Epidermal melanocyte (primary cell): ENCODE measurements at regions not wholly inside any gene's neighbourhood (a gene's known extent, or its start where the extent isn't known, plus 50 kb on each side); places are given as distances from the start of the nearest gene placed in this dataset.

Source experiments
- DNase-seq: peaks from one replicate; pipeline ENCODE4 v3.0.0; 2011; ENCODE audit warnings: low spot score; ENCODE audit not compliant: insufficient read length

DNA sequence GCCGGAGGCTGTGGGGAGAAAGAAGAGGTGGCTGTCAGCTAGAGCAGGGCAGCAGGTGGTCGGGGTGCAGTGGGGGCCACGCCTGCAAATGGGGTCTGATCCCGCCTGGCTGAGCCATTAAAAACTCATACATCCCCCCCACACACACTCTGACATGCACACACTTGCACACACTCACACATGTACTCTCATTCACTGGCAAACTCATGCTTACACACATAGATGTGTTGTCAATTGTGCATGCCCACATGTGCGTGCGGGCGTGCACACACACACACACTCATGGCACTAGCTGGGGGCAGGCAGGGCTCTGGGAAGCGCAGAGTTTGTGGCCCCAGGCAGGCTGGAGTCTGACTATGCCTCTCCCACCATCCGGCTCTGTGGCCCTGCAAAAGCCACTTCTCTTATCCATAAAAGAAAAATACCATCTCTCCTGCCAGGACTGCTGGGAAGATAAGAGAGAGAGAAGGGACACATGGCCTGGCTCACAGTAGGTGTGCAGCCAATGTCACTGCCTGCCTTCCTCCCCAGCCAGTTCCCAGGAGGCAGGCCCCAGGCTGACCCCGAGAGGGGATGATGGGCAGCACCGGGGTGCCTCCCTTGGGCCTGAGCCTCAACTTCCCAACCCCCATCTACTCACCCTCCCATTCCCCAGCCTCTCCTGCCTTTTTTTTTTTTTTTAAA lies 163.5 kb upstream of the LINGO1 start:
- no peak for DNase-seq

DNA sequence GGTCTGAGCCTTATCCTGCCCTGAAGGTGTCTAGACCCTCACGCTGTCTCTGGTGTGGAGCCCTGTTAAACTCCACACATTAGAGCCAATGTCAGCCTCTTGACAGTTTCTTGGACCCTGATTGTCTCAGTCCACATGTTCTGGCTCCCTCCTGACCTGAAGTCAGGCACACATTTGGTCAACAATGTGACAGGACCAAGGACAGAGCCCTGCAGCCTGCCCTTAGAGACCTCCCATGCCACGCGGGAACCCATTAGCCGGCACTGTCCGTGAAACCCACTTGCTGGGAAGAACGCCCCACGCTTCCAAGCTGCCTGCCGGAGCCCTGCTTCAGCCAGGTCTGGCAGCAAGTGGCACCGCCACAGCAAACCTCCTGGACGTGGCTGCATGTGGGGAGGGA lies 162.7 kb upstream of the LINGO1 start:
- DNase-seq = no peak

DNA sequence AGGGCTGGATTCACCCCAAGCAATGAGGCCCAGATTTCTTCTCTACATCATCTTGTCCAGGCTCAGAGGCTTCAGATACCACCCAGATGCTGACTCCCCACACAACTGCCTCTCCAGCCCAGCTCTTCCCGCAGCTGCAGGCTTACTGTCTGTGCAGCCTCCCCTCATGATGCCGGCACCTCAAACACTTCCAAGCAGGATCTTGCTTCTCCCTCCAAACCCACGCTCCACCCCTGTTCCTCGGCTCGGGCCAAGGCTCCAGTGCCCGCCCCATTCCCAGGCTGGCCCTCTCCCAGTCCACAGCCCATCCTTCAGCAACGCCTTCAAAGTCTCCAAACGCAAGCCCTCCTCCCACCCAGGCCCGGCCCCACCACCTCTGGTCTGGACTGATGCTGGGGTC lies 159.2 kb upstream of the LINGO1 start:
- DNase-seq = no peak

DNA sequence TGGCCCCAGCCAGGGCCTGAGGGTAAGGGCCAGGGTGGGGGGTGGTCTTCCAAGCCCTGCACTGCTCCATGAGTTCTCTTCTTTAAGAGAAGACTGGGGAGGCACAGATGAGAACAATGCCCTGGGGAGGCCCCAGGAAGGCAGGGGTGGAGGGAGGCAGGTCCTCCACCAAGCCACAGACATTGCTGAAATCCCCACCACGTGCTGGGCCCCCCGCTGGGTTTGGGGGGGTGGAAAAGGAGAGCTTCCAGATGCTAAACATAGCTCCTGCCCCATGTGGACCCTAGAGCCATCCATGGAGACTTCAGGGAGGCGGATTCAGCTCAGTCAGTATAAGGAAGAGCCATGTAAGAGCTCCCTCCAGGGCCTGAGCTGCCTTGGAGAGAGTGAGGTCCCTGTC lies 157.8 kb upstream of the LINGO1 start:
- DNase-seq = no peak

DNA sequence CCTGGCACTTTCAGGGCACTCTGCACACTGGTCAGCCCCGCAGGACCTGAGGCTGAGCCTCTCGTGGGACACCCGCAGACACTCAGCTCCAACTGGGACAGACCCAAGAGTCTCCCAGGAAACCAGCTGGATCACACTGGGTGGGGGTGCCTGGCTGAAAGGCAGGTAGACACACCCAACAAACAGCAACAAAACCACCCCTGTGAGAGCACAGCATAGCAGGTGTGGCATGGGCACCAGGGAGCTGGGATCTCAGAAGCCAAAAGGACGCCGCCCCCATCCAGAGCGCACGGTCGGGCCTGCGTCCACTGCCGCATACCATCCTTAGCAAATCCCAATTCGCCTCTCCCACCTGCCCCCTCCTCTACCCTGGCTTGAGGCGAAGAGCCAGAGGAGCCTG lies 154.2 kb upstream of the LINGO1 start:
- DNase-seq = no peak

DNA sequence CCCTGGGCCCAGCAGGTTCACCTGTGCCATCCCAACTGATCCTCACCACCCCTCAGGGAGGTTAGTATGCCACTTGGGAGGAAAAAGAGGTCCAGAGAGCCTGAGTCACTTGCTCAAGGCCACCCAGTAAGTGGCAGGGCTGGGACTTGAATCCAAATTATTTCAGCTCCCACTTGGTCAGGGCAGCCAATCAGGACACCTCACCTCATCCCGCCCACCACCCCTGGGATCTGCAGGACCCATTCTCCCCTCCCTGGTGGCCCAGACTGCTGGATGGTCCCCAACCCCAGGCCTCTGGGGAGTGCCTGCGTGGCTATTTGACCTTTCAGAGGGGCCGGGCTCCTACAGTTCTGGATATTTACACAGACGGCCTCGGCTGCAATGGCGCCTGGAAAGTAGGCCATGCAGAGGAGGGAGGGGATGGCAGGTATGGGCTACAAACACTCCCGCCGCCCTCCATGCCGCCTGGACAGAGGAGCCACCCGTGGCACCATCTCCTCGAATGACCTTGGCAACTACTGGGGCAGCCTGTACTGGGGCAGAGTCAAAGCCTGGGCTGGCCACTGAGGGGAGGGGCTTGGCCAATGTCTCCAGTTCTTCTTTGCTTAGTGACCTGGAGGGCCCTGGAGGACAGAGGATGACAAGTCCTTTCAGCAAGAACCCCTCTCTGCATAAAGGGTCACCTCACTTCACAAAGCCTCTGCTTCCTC lies 153.6 kb upstream of the LINGO1 start:
- no peak for DNase-seq

DNA sequence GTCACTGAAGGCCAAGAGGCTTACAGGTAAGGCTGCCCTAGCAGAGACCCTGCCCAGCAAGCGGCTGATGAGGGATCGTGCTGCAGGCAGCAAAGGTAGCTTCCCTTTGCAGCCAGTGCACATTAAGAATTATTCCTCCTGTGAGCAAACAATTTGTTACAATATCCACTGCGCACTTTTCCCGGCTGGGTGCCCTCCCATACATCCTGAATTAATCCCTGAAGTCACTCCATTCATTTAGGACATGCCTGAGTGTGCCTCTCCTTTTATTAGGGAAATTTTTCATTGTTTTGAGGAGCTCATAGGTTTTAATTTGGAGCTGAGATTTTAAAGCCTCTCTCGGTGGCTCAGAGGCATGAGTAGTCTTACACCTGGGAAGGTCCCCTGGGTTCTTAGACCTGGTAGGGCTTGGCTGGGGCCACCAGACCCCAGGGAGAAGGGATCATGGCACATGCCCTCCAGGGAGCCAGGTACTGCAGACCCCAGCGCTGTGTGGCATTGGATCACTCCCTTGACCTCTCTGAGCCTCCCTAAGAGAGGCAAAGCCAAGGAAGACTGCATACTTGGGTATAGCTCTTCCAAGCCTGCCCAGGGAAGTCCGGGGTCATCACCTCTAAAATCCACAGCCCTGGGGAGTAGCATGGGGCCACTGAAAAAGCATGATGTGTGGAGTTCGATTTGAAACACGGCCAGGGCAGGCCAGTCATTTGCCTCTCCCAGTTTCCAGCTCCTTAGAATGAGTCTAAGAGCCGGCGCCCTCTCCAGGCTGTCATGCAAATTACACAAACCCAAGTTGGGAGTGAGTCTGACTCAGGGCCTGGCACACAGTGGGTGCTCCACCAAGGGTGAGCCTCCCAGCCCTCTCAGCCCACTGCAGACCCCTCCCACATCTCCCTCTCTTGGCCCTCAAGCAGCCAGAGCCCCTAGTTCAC lies 151.9 kb upstream of the LINGO1 start:
- DNase-seq = no peak

DNA sequence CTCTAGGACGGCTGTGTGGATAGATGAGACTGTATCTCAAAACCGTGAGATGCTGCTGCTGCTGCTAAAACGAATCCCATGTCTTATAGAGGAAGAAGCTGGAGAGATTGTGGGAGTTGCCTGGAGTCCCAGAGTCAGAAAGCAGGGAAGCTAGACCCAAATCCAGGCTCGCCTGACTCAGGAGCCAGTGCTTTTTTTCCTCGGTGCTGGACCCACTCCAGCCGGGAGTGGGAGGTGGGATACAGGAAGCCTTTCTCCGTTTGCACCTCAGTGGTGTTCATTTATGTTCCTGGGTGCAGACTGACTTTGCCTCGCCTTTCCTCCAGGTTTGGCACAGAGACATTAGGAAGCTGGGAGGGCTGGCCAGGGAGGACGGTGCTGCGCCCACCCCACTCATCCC lies 150.9 kb upstream of the LINGO1 start:
- DNase-seq = no peak

DNA sequence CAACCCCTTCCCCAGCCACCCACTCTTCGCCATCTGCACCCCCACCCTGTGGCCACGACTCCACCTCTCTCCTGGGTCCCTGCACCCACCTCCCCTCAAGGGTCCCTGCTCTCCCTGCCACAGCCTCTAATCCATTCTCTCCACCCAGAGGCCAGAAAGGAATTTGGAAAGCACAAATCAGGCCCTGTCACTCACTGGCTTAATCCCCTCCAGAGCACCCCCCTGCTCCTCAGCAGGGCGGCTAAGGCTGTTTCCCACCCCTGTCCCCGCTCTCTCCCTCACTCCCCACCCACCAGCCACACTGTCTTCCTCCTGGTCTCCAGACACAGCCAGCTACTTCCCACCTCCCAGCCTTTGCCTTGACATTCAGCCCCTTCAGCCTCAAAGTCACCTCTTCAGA lies 150.0 kb upstream of the LINGO1 start:
- no peak for DNase-seq

DNA sequence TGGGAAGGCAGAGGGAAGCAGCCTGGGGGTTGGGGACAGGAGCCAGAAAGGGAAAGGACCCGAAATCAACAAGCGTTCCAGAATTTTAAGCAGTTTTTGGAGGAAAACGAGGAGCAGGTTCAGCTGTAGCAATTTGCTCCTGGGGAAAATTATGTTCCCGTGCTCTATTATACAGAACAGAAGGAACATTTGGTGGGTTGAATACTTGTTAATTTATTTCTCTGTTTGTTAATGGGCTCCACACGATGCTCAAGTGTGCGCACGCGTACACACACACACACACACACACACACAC lies 149.2 kb upstream of the LINGO1 start:
- no peak for DNase-seq

DNA sequence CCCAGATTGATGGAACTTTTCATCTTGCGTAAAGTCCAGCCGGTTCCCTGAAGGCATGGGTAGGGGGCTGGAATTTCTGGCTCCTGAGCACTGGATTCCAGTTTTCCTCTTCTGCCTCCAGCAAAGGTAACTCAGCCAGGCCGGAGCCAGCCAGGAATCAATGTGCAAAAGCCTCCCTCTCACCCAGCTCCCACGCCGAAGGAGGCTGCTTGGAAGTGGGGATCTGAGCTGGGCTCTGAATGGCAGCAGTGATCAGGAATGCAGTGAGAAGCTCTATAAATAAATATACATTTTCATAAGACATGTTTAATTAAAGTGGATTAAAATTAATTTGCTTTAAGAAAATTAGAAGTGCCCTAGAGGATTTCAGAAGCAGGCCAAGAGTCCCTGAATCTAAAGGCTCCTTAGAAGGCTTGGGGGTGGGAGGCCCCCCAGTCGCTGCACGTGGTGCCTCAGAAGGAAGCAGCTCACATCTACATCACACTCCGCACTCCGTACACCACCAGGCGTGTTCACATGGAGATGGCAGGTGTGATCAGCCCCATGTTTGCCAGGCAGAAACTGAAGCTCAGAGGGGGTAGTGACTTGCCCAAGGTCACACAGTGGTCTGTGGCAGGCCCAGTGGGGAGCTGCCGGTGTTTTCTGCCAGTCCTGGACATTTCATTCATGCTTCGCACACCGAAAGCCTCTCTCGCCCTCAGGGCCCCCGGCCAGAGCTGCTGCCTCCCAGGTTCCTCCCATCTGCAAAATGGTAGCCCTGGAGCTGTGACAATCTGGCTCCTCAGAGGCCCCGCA lies 148.6 kb upstream of the LINGO1 start:
- no peak for DNase-seq

DNA sequence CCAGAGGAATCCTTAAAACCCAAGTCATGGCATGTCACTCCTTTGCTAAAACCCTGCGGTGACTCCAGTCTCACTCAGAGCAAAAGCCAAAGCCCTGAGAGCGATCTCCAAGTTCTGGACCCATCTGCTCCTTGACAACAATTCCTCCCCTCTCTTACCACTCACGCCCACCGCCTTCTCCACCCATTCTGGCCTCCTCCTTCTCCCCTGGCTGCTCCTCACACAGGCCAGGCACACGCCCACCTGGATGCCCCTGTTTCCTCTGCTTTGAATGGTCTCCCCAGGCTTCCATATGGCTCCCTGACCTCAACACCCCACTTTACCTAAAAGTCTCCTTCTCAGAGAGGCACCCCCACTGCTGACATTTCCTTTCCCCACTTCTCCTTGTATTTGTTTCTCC lies 146.1 kb upstream of the LINGO1 start:
- DNase-seq = no peak

DNA sequence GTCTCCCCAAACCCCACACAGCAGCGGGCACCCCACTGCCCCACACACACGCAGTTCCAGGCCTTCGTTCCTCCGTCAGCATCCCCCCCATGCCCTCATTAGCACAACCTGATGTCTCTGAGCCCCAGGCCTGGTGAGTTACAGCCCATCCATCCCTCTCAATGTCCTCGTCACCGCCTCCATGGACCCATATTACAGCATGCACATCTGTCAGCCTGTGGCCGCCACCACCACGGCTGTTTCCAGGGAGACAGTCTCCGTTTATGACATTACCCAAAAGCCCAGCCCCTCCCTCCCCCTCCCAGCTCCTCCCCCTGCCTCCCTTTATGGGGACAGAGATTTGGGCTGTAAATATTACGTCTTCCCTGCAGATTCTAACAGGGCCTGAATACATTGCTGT lies 143.1 kb upstream of the LINGO1 start:
- no peak for DNase-seq

DNA sequence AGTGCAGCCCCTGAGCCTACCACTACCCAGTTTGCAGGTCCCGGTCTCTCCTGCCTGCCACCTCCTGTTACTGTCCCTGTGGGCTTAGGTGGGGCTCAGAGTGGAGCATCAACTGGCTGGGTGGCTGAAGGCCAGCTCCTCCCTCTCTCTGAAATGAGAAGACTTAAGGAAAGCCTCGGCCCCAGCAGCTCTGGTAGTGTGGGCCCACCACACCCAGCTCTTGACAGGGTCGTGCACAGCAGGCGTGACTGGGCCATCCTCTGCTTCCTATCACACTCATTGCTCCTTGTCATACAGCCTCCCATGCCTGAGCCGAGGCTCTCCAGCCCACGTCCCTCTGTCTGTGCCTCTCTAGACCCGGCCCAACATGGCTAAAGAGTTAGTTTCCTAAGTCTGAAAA lies 142.7 kb upstream of the LINGO1 start:
- no peak for DNase-seq

DNA sequence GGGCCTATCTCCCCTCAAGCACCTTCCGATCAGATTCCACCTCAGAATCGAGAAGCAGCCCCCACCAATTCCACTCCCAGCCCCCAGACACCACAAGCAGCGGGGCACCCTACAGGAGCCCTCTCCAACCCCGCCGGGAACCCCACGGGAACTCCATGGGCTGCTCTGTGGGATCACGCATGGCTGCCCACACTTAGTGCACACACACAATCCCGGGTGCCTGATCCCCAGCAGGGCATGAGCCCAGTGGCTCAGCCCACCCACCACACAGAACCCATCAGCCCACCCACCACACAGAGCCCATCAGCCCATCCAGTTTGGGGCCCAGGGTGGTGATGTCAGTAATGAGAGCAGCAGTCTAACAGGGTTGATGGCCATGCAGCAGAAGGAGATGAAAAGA lies 141.6 kb upstream of the LINGO1 start:
- no peak for DNase-seq

DNA sequence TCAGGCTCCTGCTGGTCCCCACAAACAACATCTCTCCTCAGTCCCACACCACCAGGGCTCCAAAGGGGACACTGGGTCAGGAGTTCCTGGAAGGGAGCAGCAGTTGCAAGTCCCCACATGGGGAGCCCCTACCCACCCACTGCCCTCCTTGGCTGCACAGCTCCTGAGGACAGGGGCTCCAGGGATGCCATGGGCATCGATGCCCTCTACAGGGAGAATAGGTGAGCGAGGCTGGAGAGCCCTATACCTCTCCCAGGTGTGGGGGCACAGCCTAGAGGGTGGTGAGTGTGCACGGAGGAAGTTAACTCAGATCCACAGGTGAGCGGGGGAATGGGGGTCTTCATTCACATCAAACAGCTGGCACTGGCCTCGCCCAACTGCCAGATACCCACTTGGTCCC lies 141.2 kb upstream of the LINGO1 start:
- DNase-seq = no peak

DNA sequence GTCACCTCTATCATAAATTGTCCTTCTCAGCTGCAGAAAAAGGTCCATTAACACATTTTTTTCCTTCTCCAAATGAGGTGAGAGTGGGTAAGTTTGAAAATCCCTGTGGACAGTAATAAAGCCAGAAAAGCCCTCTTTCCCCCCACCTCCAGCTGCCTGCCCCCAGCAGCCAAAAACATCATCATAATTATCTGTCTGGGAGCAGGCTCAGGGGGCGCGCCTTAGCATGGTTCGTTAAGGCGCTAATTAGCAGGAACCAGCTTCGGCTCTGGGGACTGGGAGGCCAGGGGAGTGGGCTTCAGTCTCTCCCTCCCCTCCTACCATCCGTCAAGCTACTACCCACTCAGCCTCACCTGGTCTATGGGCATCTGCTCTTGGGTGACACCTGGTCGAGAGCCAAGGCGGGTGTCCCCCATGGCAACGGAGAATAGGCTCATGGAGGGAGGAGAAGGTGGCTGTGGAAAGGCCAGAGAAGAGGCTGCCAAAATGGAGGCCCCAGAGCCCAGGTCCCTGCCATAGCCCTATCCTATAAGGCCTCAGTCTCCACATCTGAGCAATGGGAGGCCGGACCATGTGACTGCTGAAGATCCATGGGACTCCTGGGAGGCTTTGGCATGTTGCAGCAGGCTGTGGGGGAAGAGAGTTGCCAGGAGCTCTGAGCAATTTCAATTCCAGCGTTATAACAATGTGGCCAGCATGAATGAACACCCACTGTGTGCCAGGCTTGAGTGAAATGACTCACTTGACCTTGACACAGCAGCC lies 140.1 kb upstream of the LINGO1 start:
- DNase-seq = no peak

DNA sequence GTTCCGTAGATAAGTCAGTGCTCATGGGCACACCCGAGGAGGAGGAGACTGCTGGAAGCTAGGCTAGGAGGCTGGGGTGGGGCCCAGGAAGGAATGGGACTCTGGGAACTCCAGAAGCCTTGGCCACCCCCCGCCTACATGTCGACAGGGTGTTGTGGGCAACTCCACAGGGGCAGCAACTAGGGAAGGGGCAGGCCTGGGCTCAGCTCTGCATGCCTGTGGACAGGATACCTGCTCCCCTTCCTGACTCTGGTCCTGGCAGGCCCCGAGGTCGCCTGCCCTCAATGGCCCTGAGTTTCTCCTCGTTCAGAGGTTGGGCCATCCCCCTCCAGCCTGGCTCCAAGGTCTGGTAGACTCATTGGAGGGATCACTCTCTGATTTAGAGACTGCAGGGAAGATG lies 138.9 kb upstream of the LINGO1 start:
- no peak for DNase-seq

DNA sequence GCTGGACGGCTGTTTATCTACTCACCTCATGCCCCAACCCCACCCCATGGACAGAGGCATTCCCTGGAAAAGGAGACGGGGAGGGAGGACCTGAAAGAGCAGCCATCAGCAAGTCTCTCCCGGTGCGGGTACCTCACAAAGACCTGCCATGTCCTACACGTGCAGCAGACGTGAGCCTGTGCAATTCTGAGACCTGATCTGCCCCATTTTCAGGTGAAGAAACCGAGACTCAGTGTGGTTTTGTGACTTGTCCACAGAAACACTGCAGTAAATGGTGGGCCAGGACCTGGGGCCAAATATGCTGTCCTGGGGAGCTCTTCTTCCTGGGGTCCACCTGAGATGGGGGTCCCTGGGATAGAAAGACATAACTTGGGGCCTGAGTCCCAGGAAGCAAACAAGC lies 137.0 kb upstream of the LINGO1 start:
- DNase-seq = no peak

DNA sequence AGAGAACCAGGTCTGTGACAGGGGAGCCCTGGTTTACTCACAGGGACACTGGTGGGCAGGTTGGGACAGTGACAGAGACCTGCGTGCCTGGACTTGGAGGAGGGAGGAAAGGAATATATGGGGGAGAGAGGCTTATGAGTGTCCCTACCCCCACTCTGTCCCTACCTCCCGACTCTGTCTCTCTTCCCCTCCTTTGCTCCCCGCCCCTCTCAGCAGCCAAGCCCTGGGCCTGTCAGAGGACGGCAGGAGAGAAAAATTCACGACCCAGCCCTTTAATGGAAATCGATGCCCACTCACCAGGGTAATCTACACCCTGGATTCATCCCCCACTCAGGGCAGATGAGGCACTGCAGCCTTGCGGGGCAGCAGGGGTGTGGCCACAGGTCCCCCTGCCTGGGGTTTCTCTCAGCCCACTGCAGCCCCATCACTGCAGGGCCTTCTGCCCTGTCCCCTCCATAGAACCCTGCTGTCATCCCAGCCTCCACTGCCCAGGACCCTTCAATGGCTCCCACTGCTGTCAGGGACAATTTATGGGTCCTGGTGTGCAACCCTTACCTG lies 135.9 kb upstream of the LINGO1 start:
- no peak for DNase-seq

DNA sequence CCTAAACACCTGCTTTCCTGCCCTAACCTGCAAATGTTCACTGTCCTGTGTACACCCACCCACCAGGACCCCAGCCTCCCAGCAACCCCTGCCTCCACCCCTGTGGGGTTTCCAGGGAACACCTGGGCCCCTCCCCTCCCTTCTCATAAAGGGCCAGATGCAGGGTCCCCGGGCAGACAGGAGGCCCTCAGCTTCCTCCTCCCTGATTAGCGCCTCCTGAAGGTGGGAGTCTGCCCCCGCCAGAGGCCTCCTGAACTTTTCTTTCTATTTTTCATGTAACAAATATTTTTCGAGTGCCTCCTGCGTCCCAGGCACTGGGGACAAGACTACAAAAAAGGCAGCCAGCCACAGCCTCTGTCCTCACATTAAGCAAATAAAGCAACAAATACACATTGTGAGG lies 135.4 kb upstream of the LINGO1 start:
- DNase-seq = no peak
